Duodenal mucosa (tissue), 2 donors: ENCODE measurements at regions not wholly inside any gene's neighbourhood (a gene's known extent, or its start where the extent isn't known, plus 50 kb on each side); places are given as distances from the start of the nearest gene placed in this dataset.

ENCODE experiments used
- H3K27ac ChIP-seq: one replicate; pipeline ENCODE4 v1.7.0; 2013; ENCODE audit warnings: low read depth, low read length
- H3K27me3 ChIP-seq, 2 donors: one replicate each; pipeline ENCODE4 v1.7.0; 2013; ENCODE audit warnings: low read length in 2 of 2, control low read depth in 1 of 2; ENCODE audit not compliant: insufficient read depth in 2 of 2, control insufficient read depth in 1 of 2
- H3K36me3 ChIP-seq, 2 donors: one replicate each; pipeline ENCODE4 v1.7.0; 2013; ENCODE audit warnings: low read length in 2 of 2, control low read depth in 1 of 2; ENCODE audit not compliant: insufficient read depth in 2 of 2, control insufficient read depth in 1 of 2
- H3K4me1 ChIP-seq, 2 donors: one replicate each; pipeline ENCODE4 v1.7.0; 2013; ENCODE audit warnings: low read length in 2 of 2, control low read depth in 1 of 2; ENCODE audit not compliant: insufficient read depth in 2 of 2, control insufficient read depth in 1 of 2
- H3K4me3 ChIP-seq, 2 donors: one replicate each; pipeline ENCODE4 v1.7.0; 2013; ENCODE audit warnings: low read length in 2 of 2, low read depth in 1 of 2
- H3K9ac ChIP-seq, 2 donors: one replicate each; pipeline ENCODE4 v1.7.0; 2013; ENCODE audit warnings: low read length in 2 of 2, low read depth in 1 of 2
- H3K9me3 ChIP-seq, 2 donors: one replicate each; pipeline ENCODE4 v1.7.0; 2013; ENCODE audit warnings: low read length in 2 of 2, control low read depth in 1 of 2; ENCODE audit not compliant: control insufficient read depth in 1 of 2

DNA sequence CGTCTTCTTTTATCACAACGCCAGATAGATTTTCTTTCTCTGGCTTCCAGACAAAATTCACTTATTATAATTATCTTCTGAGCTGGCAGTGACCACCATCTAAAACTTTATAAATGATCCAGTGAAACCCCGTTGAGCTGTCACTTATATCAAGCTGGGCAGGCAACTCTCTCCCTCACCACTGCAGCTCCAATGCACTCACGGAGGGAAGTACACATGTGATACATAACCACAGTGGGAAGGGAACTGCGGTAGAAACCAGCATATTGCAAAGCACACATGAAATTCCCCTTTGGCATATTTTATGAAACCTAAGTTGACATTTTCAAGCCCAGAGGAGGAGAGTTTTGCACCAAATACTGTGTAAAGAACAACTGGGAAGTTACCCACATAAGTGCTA, 536.9 kb downstream of the HACE1 start:
- no peaks in the 10 kb centered on the region for H3K36me3 ChIP-seq
- H3K9ac ChIP-seq: no peak overlapping the region
- no peaks in the 10 kb centered on the region for H3K4me1 ChIP-seq
- no peak overlapping the region for H3K27ac ChIP-seq
- H3K9me3 ChIP-seq: no peaks in the 10 kb centered on the region
- no peak overlapping the region for H3K4me3 ChIP-seq
- no peaks in the 10 kb centered on the region for H3K27me3 ChIP-seq

DNA sequence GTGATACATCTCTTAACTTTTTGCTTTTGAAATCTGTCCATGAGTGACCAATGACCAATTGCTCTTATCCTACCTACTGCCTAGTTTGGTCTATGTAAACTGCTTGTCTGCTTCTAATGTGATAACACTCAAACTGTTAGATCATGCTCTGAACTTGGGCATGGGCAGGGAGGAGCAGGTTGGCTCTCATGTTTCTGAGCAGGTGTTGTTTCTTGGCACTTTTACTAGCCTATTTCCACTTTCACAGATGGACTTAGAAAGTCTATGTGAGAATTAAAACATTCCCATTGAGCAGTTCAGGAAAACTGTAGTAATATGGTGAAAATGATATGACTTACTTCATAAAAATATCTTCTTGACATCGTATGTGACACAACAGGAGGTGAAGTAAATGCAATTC, 538.4 kb downstream of the HACE1 start:
- Histone ChIP-seq H3K27ac (no peak overlapping the region), H3K9me3 (no peaks in the 10 kb centered on the region), H3K4me3 (no peak overlapping the region), H3K4me1 (no peaks in the 10 kb centered on the region), H3K27me3 (no peaks in the 10 kb centered on the region), H3K36me3 (no peaks in the 10 kb centered on the region), H3K9ac (no peak overlapping the region)

DNA sequence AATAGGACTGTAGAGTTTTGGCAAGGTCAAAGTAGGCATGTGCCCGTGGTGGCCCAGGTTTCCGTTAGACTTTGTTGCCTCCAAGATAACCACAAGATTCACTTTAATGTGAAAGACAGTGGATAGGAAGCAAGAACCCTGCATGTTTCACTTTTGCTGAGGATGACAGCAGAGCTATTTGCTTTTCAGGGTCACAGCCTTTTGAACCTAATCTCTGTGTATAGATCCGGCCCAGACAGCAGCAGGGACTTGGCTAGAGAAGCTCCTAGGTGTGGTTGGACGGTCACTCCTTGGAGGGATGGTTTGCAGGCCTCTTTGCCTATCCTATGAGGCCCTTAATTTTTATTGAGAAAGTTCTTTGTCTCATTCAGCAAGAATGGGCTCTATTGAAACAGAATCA, 538.8 kb downstream of the HACE1 start:
- Histone ChIP-seq H3K4me1 (no peaks in the 10 kb centered on the region), H3K9me3 (no peaks in the 10 kb centered on the region), H3K9ac (no peak overlapping the region), H3K27ac (no peak overlapping the region), H3K27me3 (no peaks in the 10 kb centered on the region), H3K4me3 (no peak overlapping the region), H3K36me3 (no peaks in the 10 kb centered on the region)

DNA sequence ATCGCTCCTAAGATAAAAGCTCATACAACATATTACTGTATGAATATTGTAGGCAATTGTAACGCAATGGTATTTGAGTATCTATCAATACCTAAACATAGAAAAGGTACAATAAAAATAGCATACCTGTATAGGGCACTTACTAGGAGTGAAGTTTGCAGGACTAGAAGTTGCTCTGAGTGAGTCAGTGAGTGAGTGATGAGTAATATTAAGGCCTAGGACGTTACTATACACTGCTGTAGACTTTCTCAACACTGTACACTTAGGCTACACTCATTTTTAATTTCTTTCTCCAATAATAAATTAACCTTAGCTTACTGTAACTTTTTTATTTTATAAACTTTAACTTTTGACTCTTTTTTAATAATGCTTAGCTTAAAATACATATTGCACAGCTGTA, 546.9 kb downstream of the HACE1 start:
- H3K9me3 ChIP-seq: no peaks in the 10 kb centered on the region
- H3K4me1 ChIP-seq: no peaks in the 10 kb centered on the region

DNA sequence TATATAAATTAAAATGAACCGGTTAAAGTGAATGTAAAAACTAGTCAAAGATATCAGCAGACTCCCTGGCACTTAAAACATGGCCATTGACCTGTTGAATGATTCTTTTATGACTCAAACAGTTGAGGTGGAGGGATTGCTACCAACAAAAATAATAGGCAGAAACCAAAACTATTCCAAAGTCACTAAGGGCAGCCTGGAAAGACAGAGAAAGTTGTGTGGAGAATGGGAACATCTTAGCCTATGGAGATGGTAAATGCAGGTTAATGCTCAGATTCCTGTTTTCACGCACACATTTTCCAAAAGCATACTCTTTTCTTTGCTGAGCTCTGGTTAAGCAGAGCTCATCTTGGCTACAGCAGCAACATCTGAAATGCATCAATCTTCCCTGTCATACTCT, 553.5 kb downstream of the HACE1 start:
- H3K4me1 ChIP-seq: no peaks in the 10 kb centered on the region
- no peak overlapping the region for H3K27ac ChIP-seq
- no peaks in the 10 kb centered on the region for H3K36me3 ChIP-seq
- no peak overlapping the region for H3K9ac ChIP-seq
- H3K9me3 ChIP-seq: no peaks in the 10 kb centered on the region
- no peak overlapping the region for H3K4me3 ChIP-seq
- no peaks in the 10 kb centered on the region for H3K27me3 ChIP-seq

More for the DNA sequence above, 546.9 kb downstream of the HACE1 start:
- Histone ChIP-seq H3K36me3 (no peaks in the 10 kb centered on the region), H3K9ac (no peak overlapping the region), H3K4me3 (no peak overlapping the region), H3K27ac (no peak overlapping the region), H3K27me3 (no peaks in the 10 kb centered on the region)

DNA sequence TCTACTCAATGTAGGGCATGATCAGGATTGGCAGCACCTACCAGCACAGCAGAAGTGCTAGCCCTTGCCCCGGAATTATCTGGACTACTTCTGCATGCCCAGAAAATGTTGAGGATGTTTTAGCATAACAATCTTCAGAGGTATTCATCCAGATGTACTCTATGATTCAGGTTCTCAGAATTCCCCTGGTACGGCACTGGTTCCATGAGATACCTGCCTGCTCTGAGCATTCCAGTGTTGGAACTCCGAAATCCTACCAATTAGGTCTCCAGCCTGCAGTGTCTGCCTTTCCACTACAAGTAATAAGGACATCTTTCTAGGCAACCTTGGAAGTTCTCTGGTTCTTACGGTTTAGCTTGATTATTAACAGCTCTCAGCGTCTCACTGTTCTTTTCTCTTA, 554.5 kb downstream of the HACE1 start:
- no peak overlapping the region for H3K4me3 ChIP-seq
- H3K9ac ChIP-seq: no peak overlapping the region
- H3K36me3 ChIP-seq: no peaks in the 10 kb centered on the region
- no peaks in the 10 kb centered on the region for H3K9me3 ChIP-seq
- no peaks in the 10 kb centered on the region for H3K4me1 ChIP-seq
- no peaks in the 10 kb centered on the region for H3K27me3 ChIP-seq
- no peak overlapping the region for H3K27ac ChIP-seq

DNA sequence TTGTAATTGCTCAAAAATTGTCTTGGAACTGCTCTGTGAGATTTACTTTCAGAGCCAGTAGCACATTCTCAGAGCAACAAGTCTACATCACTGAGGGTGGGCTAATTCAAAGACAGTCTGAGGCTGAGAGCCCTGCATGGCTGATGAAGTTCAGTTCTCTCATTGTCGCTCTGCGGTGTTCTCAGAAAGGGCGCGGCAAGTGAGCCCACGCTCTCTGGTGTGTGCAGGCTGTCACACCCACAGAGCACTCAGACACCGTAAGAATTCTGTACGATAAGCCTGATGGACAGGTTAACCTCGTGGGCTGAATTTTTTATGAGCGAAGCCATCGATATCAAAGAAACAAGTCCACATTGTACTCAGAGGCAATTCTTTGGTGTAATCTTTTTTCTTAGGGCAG, 557.8 kb downstream of the HACE1 start:
- no peaks in the 10 kb centered on the region for H3K36me3 ChIP-seq
- H3K4me1 ChIP-seq: no peaks in the 10 kb centered on the region
- no peak overlapping the region for H3K9ac ChIP-seq
- no peaks in the 10 kb centered on the region for H3K27me3 ChIP-seq
- H3K27ac ChIP-seq: no peak overlapping the region
- H3K4me3 ChIP-seq: no peak overlapping the region
- H3K9me3 ChIP-seq: no peaks in the 10 kb centered on the region

DNA sequence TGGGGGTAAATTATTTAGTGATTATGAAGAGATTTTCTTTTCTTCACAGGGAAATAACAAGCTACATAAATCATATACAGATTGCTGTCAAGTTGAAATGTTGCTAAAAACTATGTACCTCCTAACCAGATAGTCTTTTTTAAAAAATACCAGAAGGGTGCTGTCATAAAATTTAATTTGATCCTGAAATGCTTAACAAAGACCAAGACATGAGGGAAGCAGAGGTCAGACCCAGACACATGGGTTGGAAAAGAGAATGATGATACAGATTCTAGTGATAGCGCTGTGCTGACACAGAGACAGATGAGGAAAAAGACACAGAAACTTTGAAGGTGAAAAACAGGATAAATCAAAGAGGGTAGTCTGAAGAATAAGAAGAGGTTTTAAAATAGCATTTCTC, 573.1 kb downstream of the HACE1 start:
- H3K4me1 ChIP-seq: no peaks in the 10 kb centered on the region
- H3K27ac ChIP-seq: no peak overlapping the region
- H3K9me3 ChIP-seq: no peaks in the 10 kb centered on the region
- no peaks in the 10 kb centered on the region for H3K27me3 ChIP-seq
- no peak overlapping the region for H3K4me3 ChIP-seq
- H3K36me3 ChIP-seq: no peaks in the 10 kb centered on the region
- no peak overlapping the region for H3K9ac ChIP-seq

DNA sequence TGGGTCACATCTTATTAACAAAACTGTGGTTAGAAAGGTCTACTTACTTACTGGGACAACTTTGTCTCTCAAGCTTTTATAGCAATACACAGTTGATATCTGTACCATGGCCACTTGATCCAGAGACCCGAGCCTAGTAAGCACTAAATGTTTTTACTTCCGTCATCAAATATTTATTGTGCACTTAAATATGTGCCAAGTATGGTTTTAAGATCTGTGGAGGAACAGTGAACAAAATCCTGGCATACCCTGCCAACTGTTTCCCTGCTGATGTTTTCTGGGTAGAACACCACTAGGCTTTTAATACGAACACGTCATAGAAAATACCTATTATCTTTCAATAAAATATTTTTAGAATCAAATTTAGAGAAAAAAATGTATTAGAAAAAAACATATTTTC, 574.8 kb downstream of the HACE1 start:
- Histone ChIP-seq H3K27ac (no peak overlapping the region), H3K4me3 (no peak overlapping the region), H3K27me3 (no peaks in the 10 kb centered on the region), H3K4me1 (no peaks in the 10 kb centered on the region), H3K9me3 (no peaks in the 10 kb centered on the region), H3K9ac (no peak overlapping the region), H3K36me3 (no peaks in the 10 kb centered on the region)

DNA sequence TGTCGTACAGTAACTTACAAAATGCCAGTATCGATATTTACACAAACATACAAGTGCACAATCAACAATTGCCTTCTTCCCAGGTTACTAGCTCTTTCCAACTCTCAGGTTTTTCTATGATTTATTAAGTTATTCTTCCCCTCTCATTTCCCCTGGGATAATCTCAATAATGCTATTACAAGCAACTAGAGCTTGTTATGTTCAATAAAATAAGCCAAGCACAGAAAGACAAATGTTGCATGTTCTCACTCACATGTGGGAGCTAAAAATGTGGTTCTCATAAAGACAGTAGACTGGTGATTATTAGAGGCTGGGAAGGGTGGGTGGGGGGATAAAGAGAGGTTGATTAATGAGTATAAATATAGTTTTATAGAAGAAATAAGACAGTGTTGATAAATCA, 577.1 kb downstream of the HACE1 start:
- H3K4me1 ChIP-seq: no peaks in the 10 kb centered on the region
- no peaks in the 10 kb centered on the region for H3K9me3 ChIP-seq
- no peaks in the 10 kb centered on the region for H3K27me3 ChIP-seq
- no peak overlapping the region for H3K4me3 ChIP-seq
- H3K27ac ChIP-seq: no peak overlapping the region
- no peaks in the 10 kb centered on the region for H3K36me3 ChIP-seq
- H3K9ac ChIP-seq: no peak overlapping the region

DNA sequence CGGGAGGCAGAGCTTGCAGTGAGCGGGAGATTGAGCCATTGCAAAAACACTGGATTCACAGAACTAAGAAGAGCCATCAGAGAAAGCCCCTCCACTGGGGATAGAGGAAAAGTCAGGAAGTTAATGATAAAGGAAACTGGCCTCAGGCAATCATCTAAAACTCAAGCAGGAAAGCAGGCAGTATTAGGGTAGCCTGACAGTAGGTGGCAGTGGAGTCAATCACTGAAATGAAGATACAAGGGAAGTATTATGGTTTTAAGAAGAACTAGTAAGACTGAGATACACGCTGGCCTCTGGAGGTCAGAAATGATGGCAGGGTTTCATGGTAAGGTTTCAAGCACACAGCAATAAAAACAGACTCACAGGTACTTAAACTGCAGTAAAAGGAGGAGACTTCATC, 578.3 kb downstream of the HACE1 start:
- Histone ChIP-seq H3K9me3 (no peaks in the 10 kb centered on the region), H3K27me3 (no peaks in the 10 kb centered on the region)

More for the DNA sequence above, 578.3 kb downstream of the HACE1 start:
- no peak overlapping the region for H3K27ac ChIP-seq
- no peaks in the 10 kb centered on the region for H3K4me1 ChIP-seq
- no peak overlapping the region for H3K4me3 ChIP-seq
- no peak overlapping the region for H3K9ac ChIP-seq
- no peaks in the 10 kb centered on the region for H3K36me3 ChIP-seq
